Mucosa of descending colon (tissue), 3 donors: ENCODE measurements at regions not wholly inside any gene's neighbourhood (a gene's known extent, or its start where the extent isn't known, plus 50 kb on each side); places are given as distances from the start of the nearest gene placed in this dataset.

Experiments
- ATAC-seq: fragments of 200-7000 bp; cut with Tn5 transposase; one replicate; pipeline ENCODE4 v1.9.1; 2020; ENCODE audit warnings: mild to moderate bottlenecking, moderate library complexity
- DNase-seq, 3 donors: peaks; one replicate each; pipeline ENCODE4 v3.0.0-alpha.2; 2020
- H3K36me3 ChIP-seq: fragments of 200-600 bp; one replicate; pipeline ENCODE4 v1.8.0; 2021; ENCODE audit warnings: low read depth, mild to moderate bottlenecking
- H3K4me1 ChIP-seq: fragments of 200-600 bp; one replicate; pipeline ENCODE4 v1.8.0; 2021; ENCODE audit warnings: low read depth, mild to moderate bottlenecking
- H3K4me3 ChIP-seq: fragments of 200-600 bp; one replicate; pipeline ENCODE4 v1.8.0; 2021; ENCODE audit warnings: mild to moderate bottlenecking
- H3K9me3 ChIP-seq: fragments of 200-600 bp; one replicate; pipeline ENCODE4 v1.8.0; 2021; ENCODE audit warnings: mild to moderate bottlenecking
- CTCF ChIP-seq: fragments of 200-600 bp; IDR thresholded peaks from one replicate; pipeline ENCODE4 v1.8.0; 2022; ENCODE audit warnings: antibody characterized with exemption, mild to moderate bottlenecking
- intact Hi-C, 2 donors: fragments of 100-400 bp; cut with DNase I in 1 of 2; cut with micrococcal nuclease in 1 of 2; formaldehyde crosslinking; loops; one replicate each; pipeline versions ENCODE4 v1.11.0 to v1.11.1; 2022; cut with DNase I, micrococcal nuclease
- donor health status: DM: no; HTN: no; CAD: no; lungs with moderate emphysema.
- donor health status: DM: no; HTN: no; CAD: no.
- donor health status: DM: no; HTN: yes; CAD: no.

DNA sequence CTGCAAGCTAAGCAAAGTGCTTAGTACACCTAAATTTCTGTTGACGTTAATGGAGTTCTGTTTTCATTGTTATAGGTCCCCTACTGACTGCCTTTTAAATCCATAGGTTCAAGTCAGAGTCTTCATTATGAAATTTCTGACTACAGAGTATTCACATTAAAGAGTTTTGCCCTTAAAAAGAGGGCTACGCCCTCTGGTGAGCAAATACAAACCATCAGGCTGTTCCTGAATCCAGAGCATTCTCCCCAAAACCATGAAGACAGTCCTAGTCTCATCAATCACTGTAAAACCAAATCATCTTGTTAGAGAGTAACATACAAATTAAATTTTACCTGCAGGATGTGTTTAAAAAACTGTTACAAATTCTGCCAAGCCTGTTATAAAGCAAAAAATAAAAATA, 1091.7 kb downstream of the TDRD15 start:
- H3K4me3 ChIP-seq, result no peak overlapping the region
- H3K9me3 ChIP-seq, result no peaks in the 10 kb centered on the region
- H3K36me3 ChIP-seq, result no peaks in the 10 kb centered on the region
- intact Hi-C loops, result no loop called here
- no peaks in the 10 kb centered on the region for H3K4me1 ChIP-seq
- DNase-seq (no peak), ATAC-seq (no peak)
- TF ChIP-seq CTCF, result no peak

GRCh38 chr2:22217881-22218280, 1094.1 kb downstream of the TDRD15 start:
- Histone ChIP-seq H3K36me3 (no peaks in the 10 kb centered on the region), H3K4me1 (no peaks in the 10 kb centered on the region), H3K4me3 (no peak overlapping the region), H3K9me3 (no peaks in the 10 kb centered on the region)
- no peak for ATAC-seq
- no peak for DNase-seq
- intact Hi-C loops, result no loop called here
- no peak for TF ChIP-seq CTCF

DNA sequence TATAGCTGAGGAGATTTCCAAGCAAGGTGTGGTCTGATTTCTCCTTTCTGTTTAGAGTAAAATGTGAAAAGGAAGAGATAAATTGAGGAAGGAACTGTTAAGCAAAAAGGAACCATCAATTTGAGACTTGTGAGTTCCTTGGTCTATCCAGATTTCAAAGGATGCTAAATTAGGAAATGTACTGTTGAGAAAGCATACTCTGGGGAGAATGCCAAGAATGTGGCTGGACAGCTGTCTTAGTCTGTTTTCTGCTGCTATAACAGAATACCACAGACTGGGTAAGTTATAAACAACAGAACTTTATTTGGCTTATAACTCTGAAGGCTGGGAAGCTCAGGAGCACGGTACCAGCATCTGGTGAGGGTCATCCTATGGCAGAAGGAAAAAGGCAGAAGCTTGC, 1097.2 kb downstream of the TDRD15 start:
- DNase-seq, result no peak
- ATAC-seq, result no peak
- intact Hi-C loops, result no loop called here
- TF ChIP-seq CTCF, result no peak
- Histone ChIP-seq H3K4me1 (no peaks in the 10 kb centered on the region), H3K9me3 (no peaks in the 10 kb centered on the region), H3K36me3 (no peaks in the 10 kb centered on the region), H3K4me3 (no peak overlapping the region)

GRCh38 chr2:22238967-22239366, 1115.2 kb downstream of the TDRD15 start:
- Histone ChIP-seq H3K4me3 (no peak overlapping the region), H3K36me3 (no peaks in the 10 kb centered on the region), H3K4me1 (no peaks in the 10 kb centered on the region), H3K9me3 (no peaks in the 10 kb centered on the region)
- DNase-seq (no peak), ATAC-seq (no peak)
- intact Hi-C loops, result no loop called here
- no peak for TF ChIP-seq CTCF

DNA sequence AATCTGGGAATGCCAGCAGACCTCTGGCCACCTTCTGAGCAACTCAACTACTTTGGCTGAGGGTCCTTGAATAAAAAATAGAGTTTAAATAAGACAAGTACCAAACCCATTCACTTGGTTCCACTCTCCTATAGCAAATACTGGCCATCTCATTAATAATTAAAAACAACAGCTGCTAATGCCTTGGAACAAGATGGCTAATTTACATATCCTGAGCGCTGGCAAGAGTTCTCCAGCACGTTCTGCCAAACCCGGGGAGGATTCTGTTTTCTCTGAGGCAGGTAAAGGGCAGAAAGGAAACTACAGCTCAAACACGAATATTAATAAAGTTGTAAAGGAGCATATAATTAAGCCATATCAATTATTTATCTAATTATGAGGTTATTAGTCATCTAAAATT, 1123.7 kb downstream of the TDRD15 start:
- Histone ChIP-seq H3K36me3 (no peaks in the 10 kb centered on the region), H3K4me1 (no peaks in the 10 kb centered on the region), H3K4me3 (no peak overlapping the region), H3K9me3 (no peaks in the 10 kb centered on the region)
- TF ChIP-seq CTCF, result no peak
- no peak for DNase-seq
- intact Hi-C loops, result no loop called here
- no peak for ATAC-seq

GRCh38 chr2:22248851-22249250, 1125.1 kb downstream of the TDRD15 start:
- ATAC-seq (no peak), DNase-seq (no peak)
- intact Hi-C loops, result no loop called here
- H3K9me3 ChIP-seq, result no peaks in the 10 kb centered on the region
- no peak for TF ChIP-seq CTCF
- no peak overlapping the region for H3K4me3 ChIP-seq
- H3K36me3 ChIP-seq, result no peaks in the 10 kb centered on the region
- H3K4me1 ChIP-seq, result no peaks in the 10 kb centered on the region
